ENCODE measurements at regions not wholly inside any gene's neighbourhood (a gene's known extent, or its start where the extent isn't known, plus 50 kb on each side); places are given as distances from the start of the nearest gene placed in this dataset.

- H3K9me3 ChIP-seq (ENCODE audit: control insufficient read depth in 2 of 2, low read length in 2 of 2): no peaks in the 10 kb centered on the region
- H3K36me3 Mint-ChIP-seq: no peaks in the 10 kb centered on the region
- DNase-seq (peak in 1 of 3 donors; percentile 16), ATAC-seq (ENCODE audit: low read depth in 2 of 2) (peak; percentile 37 to 45)
- H3K27ac Mint-ChIP-seq: peak overlapping the region in 1 of 3 donors; percentile 49
- peaks cover 0 to 3% (median 0%) of the 10 kb centered on the region in 7 donors for H3K9me3 Mint-ChIP-seq
- H3K4me1 Mint-ChIP-seq: peaks cover 0 to 33% (median 21%) of the 10 kb centered on the region in 4 donors
- peak overlapping the region; percentile 33 to 88 (median 81) for H3K4me3 Mint-ChIP-seq
- no peaks in the 10 kb centered on the region for H3K27me3 ChIP-seq (ENCODE audit: control insufficient read depth, insufficient read depth, low read length)
- no peak overlapping the region for H3K27ac ChIP-seq (ENCODE audit: insufficient read depth, low read length, poor library complexity, severe bottlenecking)
- H3K27me3 Mint-ChIP-seq: peaks cover 6% of the 10 kb centered on the region
- H3K4me3 ChIP-seq (ENCODE audit: low read depth, low read length): peak overlapping the region; percentile 78
- no peaks in the 10 kb centered on the region for H3K36me3 ChIP-seq (ENCODE audit: control insufficient read depth, insufficient read depth, low read length)
- no peaks in the 10 kb centered on the region for H3K4me1 ChIP-seq (ENCODE audit: control insufficient read depth, insufficient read depth, low read length, poor library complexity, severe bottlenecking)
Measured at GRCh38 chr17:72030067-72030899, 90.5 kb upstream of the SOX9 start.

GRCh38 chr17:72031219-72031884 lies 89.5 kb upstream of the SOX9 start:
- H3K27me3 Mint-ChIP-seq: peaks cover 6% of the 10 kb centered on the region
- H3K4me3 ChIP-seq (ENCODE audit: low read depth, low read length): no peak overlapping the region
- no peaks in the 10 kb centered on the region for H3K4me1 ChIP-seq (ENCODE audit: control insufficient read depth, insufficient read depth, low read length, poor library complexity, severe bottlenecking)
- no peak overlapping the region for H3K27ac ChIP-seq (ENCODE audit: insufficient read depth, low read length, poor library complexity, severe bottlenecking)
- DNase-seq: no peak
- peak overlapping the region in 2 of 3 donors; percentile 44 to 55 for H3K27ac Mint-ChIP-seq
- no peaks in the 10 kb centered on the region for H3K9me3 ChIP-seq (ENCODE audit: control insufficient read depth in 2 of 2, low read length in 2 of 2)
- no peaks in the 10 kb centered on the region for H3K36me3 ChIP-seq (ENCODE audit: control insufficient read depth, insufficient read depth, low read length)
- ATAC-seq (ENCODE audit: low read depth in 2 of 2): no peak
- peaks cover 3% of the 10 kb centered on the region for H3K27me3 ChIP-seq (ENCODE audit: control insufficient read depth, insufficient read depth, low read length)
- H3K4me3 Mint-ChIP-seq: peak overlapping the region in 2 of 4 donors; percentile 33 to 43
- H3K4me1 Mint-ChIP-seq: peaks cover 0 to 33% (median 21%) of the 10 kb centered on the region in 4 donors
- peaks cover 0 to 6% (median 0%) of the 10 kb centered on the region in 7 donors for H3K9me3 Mint-ChIP-seq
- no peaks in the 10 kb centered on the region for H3K36me3 Mint-ChIP-seq

- Histone ChIP-seq H3K9me3 (ENCODE audit: control insufficient read depth in 2 of 2, low read length in 2 of 2) (no peaks in the 10 kb centered on the region), H3K4me1 (ENCODE audit: control insufficient read depth, insufficient read depth, low read length, poor library complexity, severe bottlenecking) (no peaks in the 10 kb centered on the region), H3K36me3 (ENCODE audit: control insufficient read depth, insufficient read depth, low read length) (no peaks in the 10 kb centered on the region), H3K27me3 (ENCODE audit: control insufficient read depth, insufficient read depth, low read length) (peaks cover 3% of the 10 kb centered on the region), H3K4me3 (ENCODE audit: low read depth, low read length) (no peak overlapping the region), H3K27ac (ENCODE audit: insufficient read depth, low read length, poor library complexity, severe bottlenecking) (no peak overlapping the region)
- ATAC-seq (ENCODE audit: low read depth in 2 of 2) (no peak), DNase-seq (no peak)
- H3K27me3 Mint-ChIP-seq: peaks cover 6% of the 10 kb centered on the region
- H3K36me3 Mint-ChIP-seq: no peaks in the 10 kb centered on the region
- no peak overlapping the region for H3K4me3 Mint-ChIP-seq
- H3K9me3 Mint-ChIP-seq: peaks cover 0 to 5% (median 0%) of the 10 kb centered on the region in 7 donors
- no peak overlapping the region for H3K27ac Mint-ChIP-seq
- H3K4me1 Mint-ChIP-seq: peaks cover 0 to 33% (median 21%) of the 10 kb centered on the region in 4 donors
Measured at GRCh38 chr17:72033334-72033733, 87.5 kb upstream of the SOX9 start.

GRCh38 chr17:72034000-72034399 lies 86.8 kb upstream of the SOX9 start:
- H3K36me3 Mint-ChIP-seq: no peaks in the 10 kb centered on the region
- peaks cover 0 to 28% (median 18%) of the 10 kb centered on the region in 4 donors for H3K4me1 Mint-ChIP-seq
- peaks cover 0 to 5% (median 0%) of the 10 kb centered on the region in 7 donors for H3K9me3 Mint-ChIP-seq
- Histone ChIP-seq H3K36me3 (ENCODE audit: control insufficient read depth, insufficient read depth, low read length) (no peaks in the 10 kb centered on the region), H3K27ac (ENCODE audit: insufficient read depth, low read length, poor library complexity, severe bottlenecking) (no peak overlapping the region), H3K4me1 (ENCODE audit: control insufficient read depth, insufficient read depth, low read length, poor library complexity, severe bottlenecking) (no peaks in the 10 kb centered on the region), H3K9me3 (ENCODE audit: control insufficient read depth in 2 of 2, low read length in 2 of 2) (no peaks in the 10 kb centered on the region), H3K27me3 (ENCODE audit: control insufficient read depth, insufficient read depth, low read length) (peaks cover 3% of the 10 kb centered on the region), H3K4me3 (ENCODE audit: low read depth, low read length) (no peak overlapping the region)
- ATAC-seq (ENCODE audit: low read depth in 2 of 2): no peak
- peaks cover 6% of the 10 kb centered on the region for H3K27me3 Mint-ChIP-seq
- no peak overlapping the region for H3K4me3 Mint-ChIP-seq
- DNase-seq: no peak
- no peak overlapping the region for H3K27ac Mint-ChIP-seq

- H3K4me1 ChIP-seq (ENCODE audit: control insufficient read depth, insufficient read depth, low read length, poor library complexity, severe bottlenecking): no peaks in the 10 kb centered on the region
Measured at GRCh38 chr17:72038427-72038826, 82.4 kb upstream of the SOX9 start.

GRCh38 chr17:72039490-72039889 lies 81.3 kb upstream of the SOX9 start:
- no peak overlapping the region for H3K27ac ChIP-seq (ENCODE audit: insufficient read depth, low read length, poor library complexity, severe bottlenecking)
- no peaks in the 10 kb centered on the region for H3K36me3 ChIP-seq (ENCODE audit: control insufficient read depth, insufficient read depth, low read length)
- H3K4me3 ChIP-seq (ENCODE audit: low read depth, low read length): no peak overlapping the region
- Mint-ChIP-seq H3K4me3 (no peak overlapping the region), H3K27ac (no peak overlapping the region), H3K4me1 (no peaks in the 10 kb centered on the region), H3K9me3 (peaks cover 0 to 7% (median 2%) of the 10 kb centered on the region in 7 donors), H3K27me3 (peaks cover 4% of the 10 kb centered on the region), H3K36me3 (no peaks in the 10 kb centered on the region)
- no peaks in the 10 kb centered on the region for H3K9me3 ChIP-seq (ENCODE audit: control insufficient read depth in 2 of 2, low read length in 2 of 2)
- no peaks in the 10 kb centered on the region for H3K4me1 ChIP-seq (ENCODE audit: control insufficient read depth, insufficient read depth, low read length, poor library complexity, severe bottlenecking)
- DNase-seq (no peak), ATAC-seq (ENCODE audit: low read depth in 2 of 2) (no peak)
- H3K27me3 ChIP-seq (ENCODE audit: control insufficient read depth, insufficient read depth, low read length): peaks cover 3% of the 10 kb centered on the region

More at GRCh38 chr17:72038427-72038826, 82.4 kb upstream of the SOX9 start:
- Mint-ChIP-seq H3K27ac (no peak overlapping the region), H3K9me3 (peaks cover 0 to 7% (median 2%) of the 10 kb centered on the region in 7 donors), H3K4me1 (no peaks in the 10 kb centered on the region), H3K27me3 (peaks cover 4% of the 10 kb centered on the region), H3K36me3 (no peaks in the 10 kb centered on the region), H3K4me3 (no peak overlapping the region)
- ATAC-seq (ENCODE audit: low read depth in 2 of 2) (no peak), DNase-seq (no peak)
- H3K9me3 ChIP-seq (ENCODE audit: control insufficient read depth in 2 of 2, low read length in 2 of 2): no peaks in the 10 kb centered on the region
- no peak overlapping the region for H3K27ac ChIP-seq (ENCODE audit: insufficient read depth, low read length, poor library complexity, severe bottlenecking)
- H3K27me3 ChIP-seq (ENCODE audit: control insufficient read depth, insufficient read depth, low read length): peaks cover 3% of the 10 kb centered on the region
- no peaks in the 10 kb centered on the region for H3K36me3 ChIP-seq (ENCODE audit: control insufficient read depth, insufficient read depth, low read length)
- H3K4me3 ChIP-seq (ENCODE audit: low read depth, low read length): no peak overlapping the region

- H3K36me3 ChIP-seq (ENCODE audit: control insufficient read depth, insufficient read depth, low read length): no peaks in the 10 kb centered on the region
- Mint-ChIP-seq H3K4me3 (no peak overlapping the region), H3K36me3 (no peaks in the 10 kb centered on the region), H3K4me1 (no peaks in the 10 kb centered on the region), H3K27me3 (peaks cover 4% of the 10 kb centered on the region), H3K27ac (peak overlapping the region in 1 of 3 donors; percentile 32), H3K9me3 (peaks cover 0 to 10% (median 2%) of the 10 kb centered on the region in 7 donors)
- no peaks in the 10 kb centered on the region for H3K9me3 ChIP-seq (ENCODE audit: control insufficient read depth in 2 of 2, low read length in 2 of 2)
- ATAC-seq (ENCODE audit: low read depth in 2 of 2) (no peak), DNase-seq (no peak)
- H3K27ac ChIP-seq (ENCODE audit: insufficient read depth, low read length, poor library complexity, severe bottlenecking): no peak overlapping the region
- H3K27me3 ChIP-seq (ENCODE audit: control insufficient read depth, insufficient read depth, low read length): peaks cover 3% of the 10 kb centered on the region
- no peak overlapping the region for H3K4me3 ChIP-seq (ENCODE audit: low read depth, low read length)
- no peaks in the 10 kb centered on the region for H3K4me1 ChIP-seq (ENCODE audit: control insufficient read depth, insufficient read depth, low read length, poor library complexity, severe bottlenecking)
Measured at GRCh38 chr17:72046178-72046577, 74.6 kb upstream of the SOX9 start.
